ENCODE measurements at regions not wholly inside any gene's neighbourhood (a gene's known extent, or its start where the extent isn't known, plus 50 kb on each side); places are given as distances from the start of the nearest gene placed in this dataset.
A peak's percentile ranks its signal among the peaks of the same experiment; 100 is the strongest.

DNA sequence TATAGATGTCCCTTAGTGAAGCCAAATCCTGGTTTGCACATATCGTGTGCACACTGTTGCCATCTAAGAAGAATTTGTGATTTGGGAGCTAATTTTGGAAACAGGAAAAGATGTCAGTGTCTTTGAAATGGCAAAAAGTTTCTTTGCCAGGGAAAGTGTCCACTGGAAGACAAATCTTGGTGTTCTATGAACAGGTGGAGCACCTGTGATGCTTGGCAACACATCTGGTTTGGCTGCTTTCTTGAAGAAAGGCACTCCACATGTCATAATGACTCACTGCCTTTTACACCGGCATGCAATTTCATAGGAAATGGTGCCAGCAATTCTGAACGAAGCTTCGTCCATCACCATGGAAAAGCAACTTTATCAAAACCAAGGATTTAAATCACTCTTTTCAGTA is 1040.0 kb upstream of the MAP3K7 start:
- no peak for TF ChIP-seq EZH2 (IDR thresholded peaks at IDR 0.05; ENCODE audit: low read length)
- TF ChIP-seq, protein P1, sequence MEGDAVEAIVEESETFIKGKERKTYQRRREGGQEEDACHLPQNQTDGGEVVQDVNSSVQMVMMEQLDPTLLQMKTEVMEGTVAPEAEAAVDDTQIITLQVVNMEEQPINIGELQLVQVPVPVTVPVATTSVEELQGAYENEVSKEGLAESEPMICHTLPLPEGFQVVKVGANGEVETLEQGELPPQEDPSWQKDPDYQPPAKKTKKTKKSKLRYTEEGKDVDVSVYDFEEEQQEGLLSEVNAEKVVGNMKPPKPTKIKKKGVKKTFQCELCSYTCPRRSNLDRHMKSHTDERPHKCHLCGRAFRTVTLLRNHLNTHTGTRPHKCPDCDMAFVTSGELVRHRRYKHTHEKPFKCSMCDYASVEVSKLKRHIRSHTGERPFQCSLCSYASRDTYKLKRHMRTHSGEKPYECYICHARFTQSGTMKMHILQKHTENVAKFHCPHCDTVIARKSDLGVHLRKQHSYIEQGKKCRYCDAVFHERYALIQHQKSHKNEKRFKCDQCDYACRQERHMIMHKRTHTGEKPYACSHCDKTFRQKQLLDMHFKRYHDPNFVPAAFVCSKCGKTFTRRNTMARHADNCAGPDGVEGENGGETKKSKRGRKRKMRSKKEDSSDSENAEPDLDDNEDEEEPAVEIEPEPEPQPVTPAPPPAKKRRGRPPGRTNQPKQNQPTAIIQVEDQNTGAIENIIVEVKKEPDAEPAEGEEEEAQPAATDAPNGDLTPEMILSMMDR (optimal IDR thresholded peaks at IDR 0.05 in 1 of 3, IDR thresholded peaks at IDR 0.05 in 1 of 3, conservative IDR thresholded peaks at IDR 0.05 in 1 of 3; ENCODE audit: extremely low read depth in 1 of 3, insufficient read depth in 2 of 3, low read length in 3 of 3) = no peak
- peak; percentile 84 for FAIRE-seq
- H3K4me2 ChIP-seq (ENCODE audit: control insufficient read depth, extremely low read depth, insufficient read depth, low read depth, low read length) = no peak overlapping the region

GRCh38 chr6:91613481-91613880 is 1026.6 kb upstream of the MAP3K7 start:
- H3K9me3 ChIP-seq (ENCODE audit: control insufficient read depth, low read depth, low read length) = no peaks in the 10 kb centered on the region
- dilution Hi-C loops (cut with MboI; ENCODE audit: extremely low pct_ligation_motif_present, low sequenced_read_pairs) = no loop called here
- H3K9ac ChIP-seq (ENCODE audit: control insufficient read depth, extremely low read depth, insufficient read depth, low read length) = no peak overlapping the region
- H3K4me2 ChIP-seq (ENCODE audit: control insufficient read depth, extremely low read depth, insufficient read depth, low read depth, low read length) = no peak overlapping the region
- TF ChIP-seq, protein P1 (optimal IDR thresholded peaks at IDR 0.05 in 1 of 3, IDR thresholded peaks at IDR 0.05 in 1 of 3, conservative IDR thresholded peaks at IDR 0.05 in 1 of 3; ENCODE audit: extremely low read depth in 1 of 3, insufficient read depth in 2 of 3, low read length in 3 of 3) = no peak
- TF ChIP-seq EZH2 (IDR thresholded peaks at IDR 0.05; ENCODE audit: low read length) = no peak
- FAIRE-seq = no peak
- H4K20me1 ChIP-seq (ENCODE audit: control insufficient read depth, extremely low read depth, insufficient read depth, low read length) = no peaks in the 10 kb centered on the region
- no peaks in the 10 kb centered on the region for H3K79me2 ChIP-seq (ENCODE audit: control insufficient read depth, insufficient read depth, low read length)
- H3K27ac ChIP-seq (ENCODE audit: control insufficient read depth, insufficient read depth, low read length) = no peak overlapping the region
- no peaks in the 10 kb centered on the region for H3K36me3 ChIP-seq (ENCODE audit: control insufficient read depth in 2 of 2, extremely low read depth in 1 of 2, insufficient read depth in 2 of 2, low read length in 2 of 2)
- H3K4me1 ChIP-seq (ENCODE audit: control insufficient read depth, extremely low read depth, insufficient read depth, low read length) = no peaks in the 10 kb centered on the region
- H3K4me3 ChIP-seq (ENCODE audit: control insufficient read depth in 2 of 3, extremely low read depth in 1 of 3, insufficient read depth in 2 of 3, low read depth in 1 of 3, low read length in 3 of 3) = no peak overlapping the region
- H3K27me3 ChIP-seq (ENCODE audit: control insufficient read depth, extremely low read depth, insufficient read depth, low read length) = no peaks in the 10 kb centered on the region
- DNase-seq (ENCODE audit: low read depth, low spot score) = no peak
- H3K9me1 ChIP-seq (ENCODE audit: control insufficient read depth, extremely low read depth, insufficient read depth, low read length) = no peaks in the 10 kb centered on the region
- no peak overlapping the region for H2AFZ ChIP-seq (ENCODE audit: control insufficient read depth, low read length)

More for the DNA sequence above, 1040.0 kb upstream of the MAP3K7 start:
- Histone ChIP-seq H3K4me1 (ENCODE audit: control insufficient read depth, extremely low read depth, insufficient read depth, low read length) (no peaks in the 10 kb centered on the region), H3K36me3 (ENCODE audit: control insufficient read depth in 2 of 2, extremely low read depth in 1 of 2, insufficient read depth in 2 of 2, low read length in 2 of 2) (no peaks in the 10 kb centered on the region), H2AFZ (ENCODE audit: control insufficient read depth, low read length) (no peak overlapping the region), H3K9me3 (ENCODE audit: control insufficient read depth, low read depth, low read length) (no peaks in the 10 kb centered on the region), H3K9ac (ENCODE audit: control insufficient read depth, extremely low read depth, insufficient read depth, low read length) (no peak overlapping the region), H3K4me3 (ENCODE audit: control insufficient read depth in 2 of 3, extremely low read depth in 1 of 3, insufficient read depth in 2 of 3, low read depth in 1 of 3, low read length in 3 of 3) (no peak overlapping the region), H4K20me1 (ENCODE audit: control insufficient read depth, extremely low read depth, insufficient read depth, low read length) (no peaks in the 10 kb centered on the region), H3K79me2 (ENCODE audit: control insufficient read depth, insufficient read depth, low read length) (no peaks in the 10 kb centered on the region), H3K9me1 (ENCODE audit: control insufficient read depth, extremely low read depth, insufficient read depth, low read length) (no peaks in the 10 kb centered on the region), H3K27ac (ENCODE audit: control insufficient read depth, insufficient read depth, low read length) (no peak overlapping the region), H3K27me3 (ENCODE audit: control insufficient read depth, extremely low read depth, insufficient read depth, low read length) (no peaks in the 10 kb centered on the region)
- DNase-seq (ENCODE audit: low read depth, low spot score) = no peak
- dilution Hi-C loops (cut with MboI; ENCODE audit: extremely low pct_ligation_motif_present, low sequenced_read_pairs) = no loop called here

Measured in keratinocyte (primary cell).